Omental fat pad (tissue), 3 donors: ENCODE measurements at regions not wholly inside any gene's neighbourhood (a gene's known extent, or its start where the extent isn't known, plus 50 kb on each side); places are given as distances from the start of the nearest gene placed in this dataset.
"Not testable (repeated sequence)": the region's sequence is repeated elsewhere in the genome, so short reads cannot be mapped to it uniquely, and the experiment has no call there.

Experiments
- ATAC-seq: fragments of 150-250 bp; one replicate; pipeline ENCODE4 v1.9.1; 2016; ENCODE audit warnings: mild to moderate bottlenecking, moderate library complexity; ENCODE audit not compliant: low FRiP score
- DNase-seq: peaks from one replicate; pipeline ENCODE4 v3.0.0-alpha.2; 2019; ENCODE audit warnings: low spot score
- CTCF ChIP-seq, 3 donors: fragments of 450-650 bp; IDR thresholded peaks; one replicate each; pipeline ENCODE4 v1.5.1; 2016 to 2017; ENCODE audit warnings: antibody characterized with exemption in 3 of 3, mild to moderate bottlenecking in 3 of 3, moderate library complexity in 2 of 3

DNA sequence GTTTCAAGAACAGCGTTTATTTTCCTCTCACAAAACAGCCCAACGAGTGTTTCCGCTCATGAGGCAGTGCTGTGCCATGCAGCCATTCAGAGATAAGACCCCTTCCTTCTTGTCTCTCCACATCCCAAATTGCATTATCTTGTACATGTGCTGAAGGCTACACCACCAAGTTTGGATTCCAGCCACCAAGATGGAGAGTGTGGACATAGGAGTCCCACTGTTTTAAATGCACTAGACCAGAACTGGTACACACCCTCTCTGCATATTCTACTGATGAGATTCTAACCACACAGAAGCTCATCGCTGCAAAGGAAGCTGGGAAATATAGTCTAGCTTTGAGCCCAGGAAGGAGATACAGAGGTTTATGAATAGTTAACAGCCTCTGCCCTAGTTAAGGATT lies 509.4 kb downstream of the NFIB start:
- ATAC-seq = no peak
- no peak for TF ChIP-seq CTCF (IDR thresholded peaks at IDR 0.05)
- DNase-seq = no peak

DNA sequence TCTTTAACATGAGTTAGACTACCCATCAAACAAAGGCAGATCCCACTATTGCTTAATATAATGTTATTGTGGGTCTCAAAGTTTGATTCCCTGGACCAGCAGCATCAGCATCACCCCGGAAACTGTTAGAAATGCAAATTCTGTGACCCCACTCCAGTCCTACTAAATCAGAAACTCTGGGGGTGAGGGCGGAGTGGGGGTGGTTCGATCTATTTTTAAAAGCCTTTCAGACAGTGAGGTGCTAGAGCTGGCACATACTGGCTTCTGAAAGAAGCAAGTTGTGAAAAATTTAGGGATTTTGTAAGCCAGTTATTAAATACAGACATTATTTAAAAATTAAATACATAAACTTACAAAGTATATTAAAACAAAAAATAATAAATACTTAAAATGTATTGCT lies 513.2 kb downstream of the NFIB start:
- no peak for DNase-seq
- no peak for ATAC-seq
- TF ChIP-seq CTCF (IDR thresholded peaks at IDR 0.05) = no peak

GRCh38 chr9:13797701-13798100 lies 516.2 kb downstream of the NFIB start:
- not testable (repeated sequence) for DNase-seq, ATAC-seq

DNA sequence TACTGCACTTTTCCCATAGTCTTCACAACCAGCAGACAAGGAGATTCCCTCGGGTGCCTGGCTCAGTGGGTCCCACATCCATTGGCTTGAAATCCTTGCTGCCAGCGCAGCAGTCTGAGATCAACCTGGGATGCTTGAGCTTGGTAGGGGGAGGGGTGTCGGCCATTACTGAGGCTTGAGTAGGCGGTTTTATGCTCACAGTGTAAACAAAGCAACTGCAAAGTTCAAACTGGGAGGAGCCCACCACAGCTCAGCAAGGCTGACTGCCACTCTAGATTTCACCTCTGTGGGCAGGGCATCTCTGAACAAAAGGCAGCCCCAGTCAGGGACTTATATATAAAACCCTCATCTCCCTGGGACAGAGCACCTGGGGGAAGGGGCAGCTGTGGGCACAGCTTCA lies 512.3 kb upstream of the MPDZ start:
- ATAC-seq = no peak
- no peak for DNase-seq
- no peak for TF ChIP-seq CTCF (IDR thresholded peaks at IDR 0.05)

DNA sequence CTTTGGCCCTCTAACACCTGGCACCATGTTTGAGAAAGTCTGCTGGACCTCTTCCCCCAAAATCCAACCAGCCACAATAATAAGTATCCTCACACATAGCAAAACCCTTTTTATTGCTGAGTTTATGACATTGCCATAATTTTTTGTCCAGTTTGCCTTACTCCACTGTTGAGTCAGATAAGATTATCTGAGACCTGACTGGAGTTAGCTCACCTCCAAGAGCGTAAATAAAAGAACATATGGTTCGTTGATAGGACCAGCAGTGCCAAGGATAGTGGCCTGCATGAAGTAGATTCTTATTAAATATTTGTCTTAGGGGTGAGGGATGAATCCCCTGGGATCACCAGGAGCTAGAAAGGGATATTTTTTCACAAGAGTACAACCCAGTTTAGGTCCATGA lies 510.6 kb upstream of the MPDZ start:
- ATAC-seq (no peak), DNase-seq (no peak)
- no peak for TF ChIP-seq CTCF (IDR thresholded peaks at IDR 0.05)

DNA sequence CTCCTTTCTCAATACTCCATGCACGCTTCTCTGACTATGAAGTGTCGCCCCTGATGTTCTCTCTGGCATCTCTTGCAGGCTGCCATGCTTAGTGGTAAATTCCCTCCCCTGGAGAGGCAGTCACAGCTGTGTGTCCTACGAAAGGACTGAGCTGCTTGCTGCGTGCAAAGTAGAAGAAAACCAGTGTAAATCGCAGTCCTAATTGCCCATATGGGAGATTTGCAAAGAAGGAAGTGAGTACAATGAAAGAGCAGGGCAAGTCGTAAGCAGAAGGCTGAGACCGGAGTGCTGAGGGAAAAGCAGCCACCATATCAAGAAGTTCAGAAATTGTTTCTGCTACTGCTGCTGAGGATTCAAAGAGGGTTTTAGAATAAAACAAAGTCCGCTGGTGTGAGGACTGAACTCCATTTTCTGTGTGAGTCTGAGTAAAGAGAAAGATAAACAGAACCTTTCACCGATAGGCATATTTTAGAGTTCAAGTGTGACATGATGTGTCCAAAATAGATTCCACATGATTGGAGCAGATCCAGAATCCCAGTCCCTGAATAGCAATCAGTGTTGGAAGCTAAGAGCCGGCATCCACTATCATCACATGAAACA lies 507.8 kb upstream of the MPDZ start:
- ATAC-seq (no peak), DNase-seq (no peak)
- no peak for TF ChIP-seq CTCF (IDR thresholded peaks at IDR 0.05)

- DNase-seq (no peak), ATAC-seq (no peak)
- TF ChIP-seq CTCF (IDR thresholded peaks at IDR 0.05) = no peak
These were observed 507.2 kb upstream of the MPDZ start for GRCh38 chr9:13786711-13787110.

- ATAC-seq (no peak), DNase-seq (no peak)
- no peak for TF ChIP-seq CTCF (IDR thresholded peaks at IDR 0.05)
These were observed 506.6 kb upstream of the MPDZ start for GRCh38 chr9:13786131-13786530.
